GM12875 (cell line): ENCODE measurements at regions not wholly inside any gene's neighbourhood (a gene's known extent, or its start where the extent isn't known, plus 50 kb on each side); places are given as distances from the start of the nearest gene placed in this dataset.

Source experiments
- H3K4me3 ChIP-seq: one replicate; pipeline ENCODE4 v1.5.1; 2011; ENCODE audit warnings: low read depth, low read length, control low read depth
- CTCF ChIP-seq: IDR thresholded peaks from 2 replicates; pipeline ENCODE4 v1.5.1; 2011; ENCODE audit warnings: low read depth, mild to moderate bottlenecking, control low read depth, inconsistent platforms, low read length, moderate library complexity, borderline replicate concordance; ENCODE audit not compliant: insufficient read depth

DNA sequence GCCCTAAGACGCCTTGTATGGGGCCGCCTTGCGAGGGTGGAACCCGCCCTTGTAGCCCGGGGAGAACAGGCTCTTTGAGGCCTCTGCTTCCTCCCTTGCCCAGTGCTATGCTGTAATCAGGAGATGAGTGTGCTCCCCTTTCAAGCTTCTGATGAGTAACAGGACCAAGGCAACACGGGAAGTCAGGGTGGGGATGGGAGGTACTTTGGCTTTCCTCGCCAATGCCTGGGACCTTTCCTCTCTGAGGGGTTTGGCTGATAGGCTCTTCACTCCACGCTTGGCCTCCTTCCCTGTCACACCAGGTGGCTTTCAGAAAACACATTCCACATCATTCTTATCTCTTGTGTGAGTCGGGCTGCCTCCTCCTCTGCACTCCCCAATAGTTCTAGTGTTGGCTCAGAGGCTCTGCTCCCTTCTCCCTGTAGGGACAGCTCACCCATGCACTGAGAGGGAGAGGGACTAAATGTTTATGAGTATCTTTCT is 223.7 kb upstream of the TRIB2 start:
- TF ChIP-seq CTCF = no peak
- no peak overlapping the region for H3K4me3 ChIP-seq

DNA sequence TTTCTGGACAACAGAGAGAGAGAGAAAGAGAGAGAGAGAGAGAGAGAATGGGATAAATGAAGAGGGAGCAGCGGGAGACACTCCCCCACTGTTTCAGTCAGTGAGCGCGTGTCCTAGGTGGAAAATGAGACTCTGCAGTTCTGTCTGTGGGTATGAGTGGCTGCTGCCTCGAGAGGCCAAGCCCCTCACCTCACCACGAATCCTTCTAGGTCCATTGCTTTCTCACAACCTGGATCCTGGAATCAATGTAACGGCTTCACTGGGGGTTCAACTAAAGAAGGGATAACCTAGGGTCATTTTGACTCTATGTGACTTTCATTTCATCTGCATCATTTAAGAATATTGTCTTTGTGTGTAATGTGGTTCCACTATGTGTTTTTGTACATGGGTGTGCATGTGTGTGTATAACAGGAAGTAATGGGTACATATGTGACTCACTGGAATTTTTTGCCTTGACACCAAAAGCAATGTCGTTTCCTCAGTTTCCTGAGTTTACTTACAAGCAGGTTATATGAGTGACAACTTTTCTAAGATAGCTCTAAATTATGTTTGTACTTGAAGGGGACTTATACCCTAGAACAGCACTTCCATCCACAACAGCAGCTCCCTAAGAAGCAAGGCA is 221.4 kb upstream of the TRIB2 start:
- no peak overlapping the region for H3K4me3 ChIP-seq
- TF ChIP-seq CTCF = no peak

DNA sequence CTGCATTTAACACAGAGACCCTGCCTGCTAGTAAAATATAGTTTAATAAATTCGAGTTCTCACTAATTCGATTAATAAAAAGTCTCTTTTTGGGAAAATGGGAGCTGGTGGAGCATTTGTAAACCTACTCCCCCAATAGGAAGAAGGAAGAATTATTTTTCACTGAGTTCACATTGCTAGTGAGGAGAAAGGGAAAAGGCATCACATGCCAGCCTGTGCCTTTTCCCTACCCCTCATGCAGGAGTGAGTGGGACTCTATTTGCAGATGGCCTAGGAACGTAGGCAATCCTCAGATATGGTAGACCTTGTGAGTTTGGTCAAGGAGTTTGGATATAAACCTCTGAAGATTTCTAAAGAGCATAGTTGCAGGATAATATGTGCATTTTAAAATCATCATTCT is 218.4 kb upstream of the TRIB2 start:
- TF ChIP-seq CTCF = no peak
- H3K4me3 ChIP-seq = no peak overlapping the region

DNA sequence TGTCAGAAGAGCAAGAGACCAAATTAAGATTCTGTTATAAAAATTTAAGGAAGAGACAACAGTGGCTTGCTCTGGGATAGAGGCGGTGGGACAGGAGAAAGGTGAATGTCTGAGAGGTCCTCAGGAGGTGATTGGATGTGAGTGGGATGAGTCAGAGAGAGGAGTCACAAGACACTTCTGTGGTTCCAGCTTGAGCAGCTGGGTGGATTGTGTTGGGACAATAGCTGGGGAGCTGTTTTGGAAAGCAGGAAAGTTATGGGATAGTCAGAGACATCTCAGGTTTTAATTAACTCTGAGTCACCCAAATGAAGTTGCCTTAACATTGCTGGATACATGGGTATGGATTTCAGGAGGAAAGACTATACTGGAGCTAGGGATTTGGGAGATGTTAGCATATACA is 218.0 kb upstream of the TRIB2 start:
- no peak for TF ChIP-seq CTCF
- no peak overlapping the region for H3K4me3 ChIP-seq

DNA sequence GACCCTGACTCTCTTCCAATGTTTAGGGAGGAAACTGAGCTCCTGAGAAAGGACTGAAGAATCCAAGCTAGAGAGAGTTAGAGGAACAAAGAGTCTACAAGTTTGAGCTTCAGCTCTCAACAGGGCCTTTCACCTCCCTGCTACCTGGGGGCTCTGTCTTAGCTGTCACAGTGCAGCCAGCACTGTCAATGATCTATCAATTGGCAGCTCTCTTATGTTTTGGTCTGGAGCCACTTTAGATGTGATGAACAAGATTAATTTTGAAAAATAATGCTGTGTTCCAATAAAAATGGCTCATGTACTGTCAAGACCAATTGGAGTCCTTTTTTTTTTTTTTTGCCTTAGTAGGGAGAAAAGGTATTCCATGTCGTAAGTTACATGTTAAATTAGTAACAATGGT is 215.8 kb upstream of the TRIB2 start:
- no peak overlapping the region for H3K4me3 ChIP-seq
- TF ChIP-seq CTCF = no peak

- TF ChIP-seq CTCF = no peak
- H3K4me3 ChIP-seq = no peak overlapping the region
Measured at GRCh38 chr2:12501469-12502158, 215.1 kb upstream of the TRIB2 start.

- H3K4me3 ChIP-seq = no peak overlapping the region
- TF ChIP-seq CTCF = no peak
Measured at GRCh38 chr2:12502759-12503158, 214.0 kb upstream of the TRIB2 start.
